Hepatocyte (in vitro differentiated cells): ENCODE measurements at regions not wholly inside any gene's neighbourhood (a gene's known extent, or its start where the extent isn't known, plus 50 kb on each side); places are given as distances from the start of the nearest gene placed in this dataset.

Experiments used
- EZH2phosphoT487 ChIP-seq: fragments of 200-600 bp; sonication (generic); IDR thresholded peaks from one replicate; pipeline ENCODE4 v1.6.1; 2018; ENCODE audit warnings: antibody characterized with exemption, mild to moderate bottlenecking, low read depth, moderate library complexity; ENCODE audit not compliant: unreplicated experiment, severe bottlenecking
- TF ChIP-seq, protein P1 (sequence below): fragments of 200-600 bp; sonication (generic); IDR thresholded peaks from 2 replicates; pipeline ENCODE4 v1.5.1; 2016; ENCODE audit warnings: antibody characterized with exemption, mild to moderate bottlenecking; ENCODE audit not compliant: poor library complexity

DNA sequence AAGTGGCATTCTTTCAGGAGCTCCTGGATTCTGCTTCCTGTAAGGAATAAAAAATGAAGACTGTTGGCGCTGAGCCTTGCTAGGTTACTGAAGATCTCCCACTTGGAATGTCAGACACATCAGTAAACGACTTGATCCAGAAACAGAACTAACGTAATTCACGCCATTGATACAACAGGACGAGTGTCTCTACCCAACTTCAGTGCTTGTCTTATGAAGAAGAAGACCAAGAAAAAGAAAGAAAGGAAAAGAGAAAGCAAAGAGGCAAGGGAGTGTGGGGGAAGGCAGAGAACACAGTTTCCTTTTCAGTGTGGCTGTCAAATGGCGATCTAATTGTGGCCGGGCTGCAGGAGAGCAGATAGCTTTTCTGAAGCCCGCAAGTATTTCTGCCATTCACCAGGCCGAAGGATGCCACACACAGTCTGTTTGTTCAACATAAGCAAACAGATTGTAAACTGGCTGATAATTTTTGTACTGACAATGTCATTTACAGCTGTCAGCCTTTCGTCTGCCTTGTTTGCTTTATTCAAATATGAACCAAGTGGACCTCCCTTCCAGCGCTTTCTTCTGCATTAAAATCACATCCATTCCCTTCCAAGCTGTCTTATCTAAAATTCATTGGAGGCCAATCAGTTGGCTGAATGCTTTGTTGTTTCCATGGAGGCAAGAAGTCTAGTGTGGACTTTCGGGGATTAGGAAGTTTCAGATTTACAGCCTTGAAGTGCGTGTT lies 180.6 kb downstream of the FOXA2 start:
- TF ChIP-seq EZH2phosphoT487: no peak
- TF ChIP-seq, protein P1, sequence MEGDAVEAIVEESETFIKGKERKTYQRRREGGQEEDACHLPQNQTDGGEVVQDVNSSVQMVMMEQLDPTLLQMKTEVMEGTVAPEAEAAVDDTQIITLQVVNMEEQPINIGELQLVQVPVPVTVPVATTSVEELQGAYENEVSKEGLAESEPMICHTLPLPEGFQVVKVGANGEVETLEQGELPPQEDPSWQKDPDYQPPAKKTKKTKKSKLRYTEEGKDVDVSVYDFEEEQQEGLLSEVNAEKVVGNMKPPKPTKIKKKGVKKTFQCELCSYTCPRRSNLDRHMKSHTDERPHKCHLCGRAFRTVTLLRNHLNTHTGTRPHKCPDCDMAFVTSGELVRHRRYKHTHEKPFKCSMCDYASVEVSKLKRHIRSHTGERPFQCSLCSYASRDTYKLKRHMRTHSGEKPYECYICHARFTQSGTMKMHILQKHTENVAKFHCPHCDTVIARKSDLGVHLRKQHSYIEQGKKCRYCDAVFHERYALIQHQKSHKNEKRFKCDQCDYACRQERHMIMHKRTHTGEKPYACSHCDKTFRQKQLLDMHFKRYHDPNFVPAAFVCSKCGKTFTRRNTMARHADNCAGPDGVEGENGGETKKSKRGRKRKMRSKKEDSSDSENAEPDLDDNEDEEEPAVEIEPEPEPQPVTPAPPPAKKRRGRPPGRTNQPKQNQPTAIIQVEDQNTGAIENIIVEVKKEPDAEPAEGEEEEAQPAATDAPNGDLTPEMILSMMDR: no peak
